ENCODE measurements at regions not wholly inside any gene's neighbourhood (a gene's known extent, or its start where the extent isn't known, plus 50 kb on each side); places are given as distances from the start of the nearest gene placed in this dataset.

- Histone ChIP-seq H3K36me3 (no peaks in the 10 kb centered on the region), H3K27me3 (no peaks in the 10 kb centered on the region), H3K27ac (peak overlapping the region in 1 of 4 donors; percentile 18), H3K4me3 (no peak overlapping the region), H3K9me3 (no peaks in the 10 kb centered on the region), H3K4me1 (peaks cover 0 to 27% (median 12%) of the 10 kb centered on the region in 4 donors)
- DNase-seq: no peak
- WGBS, 2 donors: 91 to 95% methylated on average over 1 of the region's 1 CpG
- TF ChIP-seq EP300 (IDR thresholded peaks at IDR 0.05) (no peak), CTCF (IDR thresholded peaks at IDR 0.05) (no peak), POLR2A (IDR thresholded peaks at IDR 0.05) (no peak), POLR2AphosphoS5 (IDR thresholded peaks at IDR 0.05) (no peak)
- intact Hi-C loops (cut with DNase I): no loop called here
Measured at GRCh38 chr13:106153876-106154275, 381.6 kb downstream of the EFNB2 start.

GRCh38 chr13:106153041-106153440 is 382.4 kb downstream of the EFNB2 start:
- DNase-seq: no peak
- Histone ChIP-seq H3K9me3 (no peaks in the 10 kb centered on the region), H3K27ac (no peak overlapping the region), H3K36me3 (no peaks in the 10 kb centered on the region), H3K4me3 (no peak overlapping the region), H3K27me3 (no peaks in the 10 kb centered on the region), H3K4me1 (peaks cover 0 to 27% (median 12%) of the 10 kb centered on the region in 4 donors)
- TF ChIP-seq EP300 (IDR thresholded peaks at IDR 0.05): no peak
- TF ChIP-seq POLR2A (IDR thresholded peaks at IDR 0.05): no peak
- no peak for TF ChIP-seq CTCF (IDR thresholded peaks at IDR 0.05)
- TF ChIP-seq POLR2AphosphoS5 (IDR thresholded peaks at IDR 0.05): no peak
- intact Hi-C loops (cut with DNase I): no loop called here
- WGBS, 2 donors: 93 to 94% methylated on average over 9 of the region's 9 CpGs

GRCh38 chr13:106152047-106152446 is 383.4 kb downstream of the EFNB2 start:
- Histone ChIP-seq H3K4me3 (no peak overlapping the region), H3K36me3 (no peaks in the 10 kb centered on the region), H3K4me1 (peaks cover 0 to 27% (median 12%) of the 10 kb centered on the region in 4 donors), H3K9me3 (no peaks in the 10 kb centered on the region), H3K27me3 (no peaks in the 10 kb centered on the region), H3K27ac (no peak overlapping the region)
- WGBS, 2 donors: 10 to 59% methylated on average over 3 of the region's 3 CpGs
- intact Hi-C loops (cut with DNase I): no loop called here
- TF ChIP-seq POLR2A (IDR thresholded peaks at IDR 0.05) (no peak), POLR2AphosphoS5 (IDR thresholded peaks at IDR 0.05) (no peak)
- no peak for DNase-seq

GRCh38 chr13:106151056-106151699 is 384.3 kb downstream of the EFNB2 start:
- no peak overlapping the region for H3K27ac ChIP-seq
- H3K9me3 ChIP-seq: no peaks in the 10 kb centered on the region
- TF ChIP-seq CTCF (IDR thresholded peaks at IDR 0.05) (no peak), EP300 (IDR thresholded peaks at IDR 0.05) (no peak), POLR2A (IDR thresholded peaks at IDR 0.05) (no peak), POLR2AphosphoS5 (IDR thresholded peaks at IDR 0.05) (no peak)
- H3K36me3 ChIP-seq: no peaks in the 10 kb centered on the region
- no peaks in the 10 kb centered on the region for H3K27me3 ChIP-seq
- 57 to 70% methylated on average over 3 of the region's 3 CpGs for WGBS, 2 donors
- intact Hi-C loops (cut with DNase I): no loop called here
- peaks cover 0 to 18% (median 6%) of the 10 kb centered on the region in 4 donors for H3K4me1 ChIP-seq
- H3K4me3 ChIP-seq: no peak overlapping the region
- DNase-seq: no peak

- TF ChIP-seq EP300 (IDR thresholded peaks at IDR 0.05) (no peak), CTCF (IDR thresholded peaks at IDR 0.05) (no peak), POLR2AphosphoS5 (IDR thresholded peaks at IDR 0.05) (no peak), POLR2A (IDR thresholded peaks at IDR 0.05) (no peak)
- no peaks in the 10 kb centered on the region for H3K36me3 ChIP-seq
- WGBS, 2 donors: 47 to 83% methylated on average over 2 of the region's 2 CpGs
- DNase-seq: no peak
- intact Hi-C loops (cut with DNase I): no loop called here
- no peaks in the 10 kb centered on the region for H3K9me3 ChIP-seq
- no peaks in the 10 kb centered on the region for H3K4me1 ChIP-seq
- H3K27ac ChIP-seq: no peak overlapping the region
- no peak overlapping the region for H3K4me3 ChIP-seq
- H3K27me3 ChIP-seq: no peaks in the 10 kb centered on the region
Measured at GRCh38 chr13:106145997-106146864, 389.2 kb downstream of the EFNB2 start.
